GM12872 (cell line): ENCODE measurements at regions not wholly inside any gene's neighbourhood (a gene's known extent, or its start where the extent isn't known, plus 50 kb on each side); places are given as distances from the start of the nearest gene placed in this dataset.

Experiments
- CTCF ChIP-seq: IDR thresholded peaks from 3 replicates; pipeline ENCODE4 v1.5.1; 2011; ENCODE audit warnings: low read depth, mild to moderate bottlenecking, low read length, moderate library complexity; ENCODE audit not compliant: insufficient read depth

DNA sequence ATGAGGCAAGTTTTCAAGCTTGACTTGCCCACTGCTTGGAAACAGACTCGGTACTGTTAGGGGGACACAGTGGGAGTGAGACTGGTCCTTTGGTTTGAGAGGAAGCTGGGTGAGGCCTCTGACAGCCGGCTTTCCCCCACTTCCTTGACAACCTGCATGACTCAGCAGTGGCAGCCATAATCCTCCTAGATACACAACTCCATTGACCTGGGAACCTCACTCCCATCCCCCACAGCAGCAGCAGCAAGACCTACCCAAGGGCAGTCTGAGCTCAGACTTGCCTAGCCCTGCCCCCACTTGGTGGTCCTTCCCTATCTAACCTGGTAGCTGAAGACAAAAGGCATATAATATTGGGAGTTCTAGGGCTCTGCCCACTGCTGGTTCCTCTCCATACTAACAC, 1043.5 kb upstream of the ALCAM start:
- TF ChIP-seq CTCF, result no peak

DNA sequence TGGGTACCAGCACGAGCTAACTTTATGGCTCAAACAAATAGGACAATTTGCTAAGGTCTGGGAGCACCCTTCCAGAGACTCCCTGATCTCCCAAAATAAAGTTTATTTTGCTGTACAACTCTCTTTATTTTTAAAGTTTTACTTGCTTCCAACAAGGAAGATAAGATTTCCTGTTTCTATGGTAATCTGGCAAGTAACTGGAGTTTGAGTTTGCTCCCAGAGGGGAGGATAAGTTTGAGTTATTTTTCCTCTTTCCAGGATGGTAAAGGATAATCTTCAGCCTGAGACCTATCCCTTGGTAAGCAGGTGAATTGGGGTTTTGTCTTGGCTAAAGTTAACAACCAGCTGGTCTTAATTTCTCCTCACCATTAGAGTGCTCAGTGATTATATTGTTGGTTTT, 1019.4 kb upstream of the ALCAM start:
- no peak for TF ChIP-seq CTCF

DNA sequence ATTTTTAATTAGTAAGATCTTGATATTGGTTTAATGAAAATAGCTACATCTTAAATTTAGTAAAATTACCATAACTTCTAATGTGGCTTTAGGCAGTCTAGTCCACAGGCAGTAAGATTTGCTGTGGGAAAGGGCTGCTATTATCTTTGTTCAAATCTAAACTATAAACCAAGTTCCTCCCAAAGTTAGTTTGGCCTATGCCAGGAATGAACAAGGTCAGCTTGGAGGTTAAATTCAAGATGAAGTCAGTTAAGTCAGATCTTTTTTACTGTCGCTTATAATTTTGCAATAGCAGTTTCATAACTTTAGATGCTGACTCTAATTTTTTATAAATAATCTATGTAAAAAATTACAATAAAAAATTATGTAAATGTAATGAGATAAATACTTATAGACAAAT, 1016.9 kb upstream of the ALCAM start:
- no peak for TF ChIP-seq CTCF

- TF ChIP-seq CTCF, result no peak
These were observed 1012.8 kb upstream of the ALCAM start for GRCh38 chr3:104353951-104354350.

- TF ChIP-seq CTCF, result no peak
These were observed 1007.2 kb upstream of the ALCAM start for GRCh38 chr3:104359546-104359945.

GRCh38 chr3:104360038-104360437, 1006.7 kb upstream of the ALCAM start:
- no peak for TF ChIP-seq CTCF

DNA sequence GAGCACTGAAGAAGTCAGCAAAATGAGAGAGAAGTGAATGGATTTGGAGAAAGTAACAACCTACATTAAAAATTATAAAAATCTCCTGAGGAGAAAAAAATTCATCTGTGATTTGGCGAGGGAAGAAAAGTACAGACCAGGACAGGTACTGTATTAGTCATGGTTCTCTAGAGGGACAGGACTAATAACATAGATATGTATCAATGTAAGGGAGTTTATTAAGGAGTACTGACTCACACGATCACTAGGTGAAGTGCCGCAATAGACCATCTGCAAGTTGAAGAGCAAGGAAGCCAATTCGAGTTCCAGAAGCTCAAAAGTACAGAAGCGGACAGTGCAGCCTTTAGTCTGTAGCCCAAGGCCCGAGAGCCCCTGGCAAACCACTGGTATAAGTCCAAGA, 1004.4 kb upstream of the ALCAM start:
- TF ChIP-seq CTCF, result no peak

- no peak for TF ChIP-seq CTCF
These were observed 999.7 kb upstream of the ALCAM start for GRCh38 chr3:104367000-104367399.
